GM19238 (cell line): ENCODE measurements at regions not wholly inside any gene's neighbourhood (a gene's known extent, or its start where the extent isn't known, plus 50 kb on each side); places are given as distances from the start of the nearest gene placed in this dataset.
"Not testable (repeated sequence)": the region's sequence is repeated elsewhere in the genome, so short reads cannot be mapped to it uniquely, and the experiment has no call there.

Experiments
- DNase-seq: peaks from one replicate; pipeline ENCODE4 v3.0.0; 2011; ENCODE audit warnings: low spot score; ENCODE audit not compliant: insufficient read length

DNA sequence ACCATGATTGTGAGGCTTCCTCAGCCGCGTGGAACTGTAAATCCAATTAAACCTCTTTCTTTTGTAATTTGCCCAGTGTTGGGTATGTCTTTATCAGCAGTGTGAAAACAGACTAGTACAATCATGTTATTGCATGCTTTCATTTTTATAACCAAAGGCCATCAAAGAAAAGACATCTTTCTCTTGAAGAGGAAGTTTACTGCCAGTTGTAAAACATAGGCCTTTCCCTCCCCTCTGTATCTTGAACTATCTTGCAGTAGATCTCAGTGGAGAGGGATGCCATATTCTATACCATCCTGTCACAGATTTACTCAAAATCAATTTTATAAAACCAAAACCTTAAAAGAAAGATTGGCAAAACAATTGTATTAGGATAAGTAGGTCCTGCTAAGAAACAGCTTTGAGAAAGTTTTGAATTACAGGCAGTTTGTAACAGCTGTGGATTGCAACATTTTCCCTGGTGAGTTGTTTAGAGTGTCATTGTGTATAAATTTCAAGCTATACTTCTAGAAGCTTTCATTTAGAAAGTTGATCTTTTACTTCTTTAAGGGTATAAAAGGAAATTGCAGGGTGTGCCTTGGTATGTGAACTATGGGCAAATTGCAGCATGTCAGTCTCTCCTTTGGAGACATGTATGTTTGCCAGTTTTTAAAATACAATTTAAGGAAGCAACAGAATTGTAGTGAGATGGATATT is 128.0 kb downstream of the ATP23 start:
- no peak for DNase-seq

DNA sequence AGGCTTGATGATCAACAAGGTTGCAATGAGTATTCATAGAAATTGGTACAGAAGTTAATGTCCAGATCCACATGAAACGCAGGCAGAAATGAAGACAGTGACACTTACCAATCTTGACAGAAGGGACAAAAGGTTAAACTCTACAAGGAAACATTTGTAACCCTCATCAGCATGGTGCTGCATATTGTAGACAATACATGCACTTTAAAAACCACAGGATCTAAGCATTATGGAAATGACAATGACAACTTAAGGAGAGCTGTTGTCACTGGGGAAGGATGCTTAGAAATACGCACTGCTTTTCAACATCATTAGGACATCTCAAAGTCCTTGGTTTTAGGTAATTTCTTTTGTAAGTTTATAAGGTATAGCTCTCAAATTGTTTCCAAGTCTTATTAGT is 130.6 kb downstream of the ATP23 start:
- no peak for DNase-seq

DNA sequence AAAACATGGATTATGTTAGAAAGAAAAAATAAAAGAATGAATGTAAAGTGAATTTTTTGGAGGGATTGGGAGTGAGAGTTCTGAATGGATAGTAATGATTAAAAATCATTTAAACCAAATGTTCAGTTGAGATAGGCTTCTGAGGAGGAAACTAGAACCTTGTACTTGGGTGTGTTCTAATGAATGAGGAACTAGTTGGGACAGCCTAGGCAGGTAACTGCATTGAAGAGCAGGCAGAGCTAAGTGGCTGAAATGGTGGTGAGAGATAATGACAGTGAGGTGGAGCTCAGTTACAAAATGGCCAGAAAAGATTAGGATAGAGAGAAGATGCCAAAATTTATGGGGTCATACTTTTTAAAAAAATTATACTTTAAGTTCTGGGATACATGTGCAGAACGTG is 132.9 kb downstream of the ATP23 start:
- no peak for DNase-seq

DNA sequence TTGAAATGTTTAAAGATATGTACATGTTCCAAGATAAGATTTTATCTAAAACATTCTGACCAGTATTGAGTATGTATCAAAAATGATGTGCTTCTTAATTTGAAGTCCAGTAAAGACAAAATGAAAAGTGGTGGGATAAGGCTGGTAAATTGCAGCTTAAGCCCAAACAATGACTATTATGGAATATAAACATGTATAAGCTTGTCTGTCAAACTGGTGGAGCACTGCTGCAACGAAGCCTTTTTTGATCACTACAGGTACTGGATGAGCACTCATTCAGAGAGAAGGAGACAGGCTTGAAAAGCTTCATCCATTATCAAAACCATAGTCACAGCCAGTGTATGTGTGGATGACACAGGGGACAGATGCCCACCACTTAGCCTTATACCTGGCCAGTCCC is 138.4 kb downstream of the ATP23 start:
- no peak for DNase-seq

DNA sequence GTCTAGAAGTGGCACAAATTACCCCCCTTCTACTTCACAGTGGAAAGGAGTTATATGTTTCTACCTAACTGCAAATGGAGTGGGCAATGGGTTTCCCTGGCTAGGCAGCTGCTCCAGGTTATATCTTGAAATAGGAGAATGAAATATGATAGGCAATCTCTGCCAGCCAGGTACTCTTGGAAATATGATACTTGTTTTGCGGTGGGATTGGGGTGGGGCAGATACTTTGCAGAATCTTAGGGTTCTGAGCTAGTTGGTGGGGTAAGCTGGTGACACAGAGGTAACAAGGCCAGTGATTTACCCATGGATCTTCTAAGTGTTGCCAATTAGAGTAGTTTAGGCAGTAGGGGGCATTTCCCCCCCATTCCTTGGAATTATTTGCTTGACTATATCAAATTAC is 140.1 kb downstream of the ATP23 start:
- DNase-seq, result no peak

GRCh38 chr12:58082996-58083395 is 141.6 kb downstream of the ATP23 start:
- no peak for DNase-seq

DNA sequence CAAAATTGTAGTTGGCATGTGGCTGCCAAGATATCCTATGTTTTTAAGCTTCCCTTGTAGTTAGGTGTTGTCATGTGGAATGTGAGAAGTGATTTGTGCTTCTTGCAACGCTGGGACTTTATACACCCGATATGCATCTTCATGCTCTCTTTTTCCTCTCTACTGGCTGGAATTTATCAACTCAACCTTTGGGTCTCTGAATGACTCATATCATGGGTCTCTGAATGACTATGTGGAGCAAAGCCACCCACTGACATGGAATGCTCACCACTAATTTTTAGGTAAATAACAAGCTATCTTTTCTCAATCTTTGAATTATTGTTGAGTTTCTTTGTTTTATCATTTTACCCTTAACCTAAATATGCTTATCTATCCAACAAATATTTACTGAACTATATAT is 144.6 kb downstream of the ATP23 start:
- DNase-seq, result no peak

DNA sequence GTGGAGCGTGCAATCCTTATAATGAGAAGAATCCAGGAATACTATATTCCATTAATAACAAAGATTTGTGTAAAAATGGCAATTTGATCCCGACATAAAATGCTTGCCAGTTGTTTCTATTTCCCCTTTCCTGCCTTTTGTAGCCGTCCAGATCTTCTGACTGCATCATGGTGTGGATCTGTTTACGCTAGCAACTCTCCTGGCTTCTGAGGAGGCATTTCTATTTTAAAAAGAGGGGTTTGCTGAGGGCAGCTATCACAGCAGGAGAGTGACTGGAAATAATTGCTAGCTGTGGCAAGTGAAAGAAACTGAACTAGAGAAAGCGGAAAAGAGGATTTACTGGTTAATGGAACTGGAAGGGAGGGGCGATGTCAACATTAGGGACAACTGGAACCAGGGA is 145.6 kb downstream of the ATP23 start:
- DNase-seq, result no peak

DNA sequence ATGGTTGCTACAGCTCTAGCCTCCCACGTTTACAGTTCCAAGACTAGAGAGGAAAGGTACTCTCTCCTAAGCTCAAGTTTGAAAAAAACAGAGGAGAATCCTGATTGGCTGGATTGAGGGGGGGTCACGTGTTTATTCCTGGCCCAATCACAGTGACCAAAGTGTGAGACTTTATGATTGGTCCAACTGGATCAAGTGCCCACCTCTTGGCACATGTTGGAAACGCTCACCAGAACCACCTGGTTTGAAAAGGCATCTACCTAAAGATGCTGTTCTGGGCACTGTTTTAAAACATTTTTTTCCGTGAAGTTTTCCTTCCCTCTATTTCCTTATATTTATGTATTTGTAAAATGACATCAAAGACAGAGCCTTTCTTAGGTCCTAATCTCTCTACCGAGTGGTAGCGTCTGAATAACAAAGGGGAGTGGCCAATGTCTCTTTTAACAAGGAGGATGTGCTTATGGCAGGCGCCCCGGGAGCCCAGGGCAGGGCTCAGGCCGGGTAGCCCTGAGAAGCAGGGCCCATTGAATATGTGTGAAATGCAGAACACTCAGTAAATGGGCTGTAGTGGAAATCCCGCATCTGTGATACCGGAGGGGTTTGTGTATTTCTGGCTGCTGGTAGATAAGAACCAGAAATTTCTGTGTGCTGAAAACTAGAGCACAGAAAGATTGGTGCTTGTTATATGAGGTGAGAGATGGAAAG is 146.2 kb downstream of the ATP23 start:
- no peak for DNase-seq

GRCh38 chr12:58089588-58089987 is 148.2 kb downstream of the ATP23 start:
- no peak for DNase-seq

GRCh38 chr12:58090685-58091084 is 149.3 kb downstream of the ATP23 start:
- no peak for DNase-seq

DNA sequence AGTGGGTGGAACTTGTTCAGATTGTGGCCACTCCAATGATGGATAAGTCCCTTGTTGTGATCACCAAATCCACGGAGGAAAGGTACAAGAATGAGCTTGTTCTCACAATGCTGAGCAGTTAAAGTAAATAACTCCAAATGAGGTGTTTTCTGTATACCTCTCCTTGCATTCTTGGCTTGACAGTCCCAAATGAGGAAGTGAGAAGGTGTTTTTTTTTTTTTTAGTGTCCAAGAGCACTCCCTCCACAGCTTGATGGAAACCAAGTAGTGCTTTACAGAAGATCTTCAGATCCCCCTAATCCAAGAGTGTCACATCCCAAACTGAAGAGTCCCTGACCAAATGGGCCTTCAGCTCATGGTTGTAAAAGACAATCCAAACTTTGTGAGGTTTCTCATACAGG is 153.6 kb downstream of the ATP23 start:
- DNase-seq, result no peak

DNA sequence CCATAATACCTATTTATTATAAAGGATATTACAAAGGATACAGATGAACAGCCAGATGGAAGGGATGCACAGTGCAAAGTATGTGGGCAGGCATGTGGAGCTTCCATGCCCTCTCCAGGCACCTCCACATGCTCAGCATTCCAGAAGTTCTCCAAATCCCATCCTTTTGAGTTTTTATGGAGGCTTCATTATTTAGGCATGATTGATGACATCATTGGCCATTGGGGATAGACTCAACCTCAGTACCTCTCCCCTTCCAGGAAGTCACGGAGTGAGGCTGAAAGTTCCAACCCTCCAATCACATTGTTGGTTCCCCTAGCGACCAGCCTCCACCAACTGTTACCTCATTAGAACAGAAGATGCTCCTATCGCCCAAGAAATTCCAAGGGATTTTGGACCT is 156.4 kb downstream of the ATP23 start:
- DNase-seq, result no peak

DNA sequence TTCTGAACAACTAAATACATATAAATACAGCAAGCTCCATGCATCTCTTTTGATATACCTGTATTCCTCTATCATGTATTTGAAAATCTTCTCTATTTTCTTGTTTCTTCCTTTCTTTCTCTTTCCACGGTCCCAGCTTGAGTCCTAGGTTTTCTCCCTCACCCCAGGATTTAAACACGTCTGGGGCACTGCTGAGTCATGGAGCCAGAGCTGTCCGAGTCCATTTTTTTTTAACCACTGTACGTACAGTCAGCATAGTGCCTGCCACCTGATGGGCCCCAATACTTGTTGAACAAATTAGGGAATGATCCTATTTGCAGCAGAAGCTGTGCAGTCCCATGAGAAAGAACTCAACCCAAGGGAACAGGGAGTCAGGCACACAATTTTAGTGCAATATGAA is 158.1 kb downstream of the ATP23 start:
- DNase-seq, result no peak

DNA sequence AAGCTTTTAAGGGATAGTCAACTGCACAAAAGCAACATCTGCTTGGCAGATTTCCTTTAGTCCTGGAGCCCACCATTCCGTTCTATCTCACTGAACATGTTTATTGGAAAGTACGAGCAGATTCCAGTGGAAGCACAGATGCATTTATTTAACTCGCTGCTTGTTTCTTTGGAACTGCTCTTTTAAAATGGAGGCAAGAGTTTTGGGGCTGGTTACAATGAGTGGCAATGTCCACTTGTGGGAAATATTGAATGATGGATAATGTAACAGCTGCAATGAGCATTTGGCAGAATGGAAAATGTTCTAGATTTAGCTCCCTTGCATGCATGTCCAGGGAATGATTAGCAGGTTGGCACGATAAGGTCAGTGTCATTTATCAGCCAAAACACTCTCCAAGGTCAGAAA is 163.0 kb downstream of the ATP23 start:
- DNase-seq, result no peak

DNA sequence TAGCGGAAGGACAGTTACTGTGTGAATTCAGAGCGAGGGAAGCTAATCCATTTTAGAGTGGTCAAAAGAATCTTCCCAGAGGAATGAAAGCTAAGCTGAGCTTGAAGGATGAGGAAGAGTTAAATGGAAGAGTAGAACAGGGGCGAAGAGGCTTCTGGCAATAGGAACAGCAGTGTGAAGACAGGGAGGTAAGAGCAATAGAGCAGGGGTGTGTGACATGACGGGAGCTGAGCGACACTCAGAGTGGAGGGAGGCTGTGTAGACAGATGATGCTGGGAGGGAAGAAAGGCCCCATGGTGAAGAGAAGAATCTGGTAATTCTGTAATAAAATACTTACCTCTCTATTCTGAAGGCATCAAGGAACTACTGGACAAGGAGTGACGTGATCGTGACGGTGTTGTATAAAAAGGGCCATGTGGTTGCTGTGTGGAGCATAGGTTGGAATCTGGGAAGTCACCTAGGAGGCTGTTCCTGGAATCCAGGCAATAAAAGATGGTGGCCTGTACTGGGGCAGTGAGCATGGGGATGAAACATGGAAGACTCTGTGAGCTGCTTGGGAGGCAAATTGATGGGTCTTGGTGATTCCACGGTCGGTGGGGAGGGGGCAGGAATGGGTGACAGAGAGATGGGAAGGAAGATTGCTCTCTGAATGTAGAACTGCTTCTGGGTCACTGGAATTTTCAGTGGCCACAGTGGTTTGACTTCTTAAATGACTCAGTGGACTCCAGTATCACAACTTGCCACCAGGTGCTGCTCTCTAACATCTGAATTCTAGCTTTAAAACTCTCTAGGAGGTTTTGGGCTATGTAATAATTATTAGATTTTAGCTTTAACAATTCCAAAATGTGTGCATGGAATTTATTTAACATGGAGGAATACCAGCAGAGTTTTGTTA is 164.1 kb downstream of the ATP23 start:
- DNase-seq, result no peak

DNA sequence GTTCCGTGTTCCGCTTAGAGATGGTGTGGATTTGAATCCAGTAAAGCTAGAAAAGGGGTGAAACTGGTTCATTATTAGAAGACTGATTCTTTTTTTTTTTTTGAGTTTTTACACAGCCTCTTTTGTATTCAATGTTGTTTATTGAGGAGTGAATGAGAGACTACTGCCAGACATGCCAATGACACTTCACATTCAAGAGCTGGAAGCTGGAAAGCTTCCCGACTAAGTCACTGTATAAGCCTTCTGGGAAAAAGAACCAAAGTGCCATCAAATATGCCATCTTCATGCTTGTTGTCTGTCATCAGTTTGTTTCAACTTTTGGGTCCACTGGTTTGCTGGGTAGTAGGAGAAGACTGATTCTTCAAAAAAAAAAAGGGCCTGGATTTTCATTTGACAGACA is 164.8 kb downstream of the ATP23 start:
- DNase-seq, result no peak

- no peak for DNase-seq
These were observed 175.8 kb downstream of the ATP23 start for GRCh38 chr12:58117201-58117600.

GRCh38 chr12:58117667-58118066 is 176.3 kb downstream of the ATP23 start:
- DNase-seq, result no peak

GRCh38 chr12:58125761-58126160 is 184.4 kb downstream of the ATP23 start:
- not testable (repeated sequence) for DNase-seq

DNA sequence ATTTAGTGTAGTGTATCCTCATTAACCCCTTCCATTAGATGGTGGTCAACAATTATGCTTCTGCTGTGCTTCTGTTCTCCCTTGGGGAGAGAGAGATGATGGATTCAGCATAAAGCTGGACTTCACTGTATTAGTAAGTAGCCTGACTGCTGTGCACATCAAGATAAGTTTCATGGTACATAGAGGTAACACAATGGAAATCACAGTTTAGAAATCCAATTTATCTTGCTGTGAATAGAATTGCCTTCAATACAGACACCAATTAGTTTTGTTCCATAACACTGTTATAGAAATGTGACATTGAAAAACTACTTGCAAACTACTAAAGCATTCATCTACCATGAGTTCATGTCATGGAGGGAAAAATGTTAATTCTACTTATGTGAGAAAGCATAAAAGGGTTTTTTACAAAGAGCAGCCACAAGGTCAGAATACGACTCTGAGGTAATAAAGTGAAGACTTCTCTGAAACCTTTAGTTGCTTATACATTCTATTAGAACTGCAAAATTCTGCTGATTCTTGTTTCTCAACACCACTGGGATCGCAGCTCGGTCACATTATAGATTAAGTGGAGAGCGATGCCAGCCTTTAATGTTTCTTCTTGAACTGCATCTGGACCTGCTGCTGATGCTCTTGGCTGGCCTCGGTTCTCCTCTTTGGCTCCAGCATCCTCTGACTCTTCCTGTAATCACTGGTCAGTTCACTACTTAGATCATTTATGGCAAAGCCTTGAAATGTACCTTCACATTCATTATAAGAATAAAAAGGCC is 190.8 kb downstream of the ATP23 start:
- DNase-seq, result no peak

GRCh38 chr12:58138424-58138823 is 197.1 kb downstream of the ATP23 start:
- DNase-seq, result no peak
